Upper lobe of left lung (tissue), 4 donors: ENCODE measurements at regions not wholly inside any gene's neighbourhood (a gene's known extent, or its start where the extent isn't known, plus 50 kb on each side); places are given as distances from the start of the nearest gene placed in this dataset.

Experiments
- EP300 ChIP-seq, 4 donors: sonication (generic); formaldehyde crosslinking; IDR thresholded peaks; one replicate each; pipeline ENCODE4 v1.5.1; 2017; ENCODE audit warnings: antibody characterized with exemption in 4 of 4, control low read depth in 2 of 4
- POLR2A ChIP-seq, 4 donors: fragments of 450-650 bp; IDR thresholded peaks; one replicate each; pipeline ENCODE4 v1.5.1; 2016 to 2017; ENCODE audit warnings: antibody characterized with exemption in 4 of 4, mild to moderate bottlenecking in 2 of 4
- POLR2AphosphoS5 ChIP-seq, 2 donors: sonication (generic); formaldehyde crosslinking; IDR thresholded peaks; one replicate each; pipeline ENCODE4 v1.5.1; 2017; ENCODE audit warnings: antibody characterized with exemption in 2 of 2
- TF ChIP-seq, protein P1 (sequence below), 6 experiments: fragments of 450-650 bp in 4 of 6; fragments of 200-600 bp in 2 of 6; sonication (generic) in 2 of 6; IDR thresholded peaks; one replicate each; pipeline ENCODE4 v1.5.1; 2016 to 2019; ENCODE audit warnings: antibody characterized with exemption in 6 of 6

DNA sequence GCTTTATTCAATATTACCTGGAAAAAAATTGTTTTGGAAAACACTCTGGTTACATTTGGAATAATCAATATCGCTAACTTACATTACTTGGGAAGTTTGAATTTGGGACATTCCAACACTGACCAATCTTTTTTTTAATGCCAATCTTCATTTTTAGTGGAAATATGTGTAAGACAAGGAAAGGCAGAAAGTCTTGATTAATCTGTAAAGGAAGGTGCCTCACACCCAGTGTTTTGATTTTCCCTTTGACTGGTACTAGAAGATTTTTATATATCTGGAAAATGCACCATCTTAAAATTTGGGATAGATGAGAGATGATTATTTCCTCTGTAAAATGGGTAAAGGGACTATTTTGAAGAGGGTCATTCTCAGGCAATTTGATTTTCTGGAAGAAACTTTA lies 879.2 kb upstream of the ZEB2 start:
- TF ChIP-seq POLR2A (IDR thresholded peaks at IDR 0.05) = no peak
- TF ChIP-seq EP300 (IDR thresholded peaks at IDR 0.05) = no peak
- TF ChIP-seq, protein P1, sequence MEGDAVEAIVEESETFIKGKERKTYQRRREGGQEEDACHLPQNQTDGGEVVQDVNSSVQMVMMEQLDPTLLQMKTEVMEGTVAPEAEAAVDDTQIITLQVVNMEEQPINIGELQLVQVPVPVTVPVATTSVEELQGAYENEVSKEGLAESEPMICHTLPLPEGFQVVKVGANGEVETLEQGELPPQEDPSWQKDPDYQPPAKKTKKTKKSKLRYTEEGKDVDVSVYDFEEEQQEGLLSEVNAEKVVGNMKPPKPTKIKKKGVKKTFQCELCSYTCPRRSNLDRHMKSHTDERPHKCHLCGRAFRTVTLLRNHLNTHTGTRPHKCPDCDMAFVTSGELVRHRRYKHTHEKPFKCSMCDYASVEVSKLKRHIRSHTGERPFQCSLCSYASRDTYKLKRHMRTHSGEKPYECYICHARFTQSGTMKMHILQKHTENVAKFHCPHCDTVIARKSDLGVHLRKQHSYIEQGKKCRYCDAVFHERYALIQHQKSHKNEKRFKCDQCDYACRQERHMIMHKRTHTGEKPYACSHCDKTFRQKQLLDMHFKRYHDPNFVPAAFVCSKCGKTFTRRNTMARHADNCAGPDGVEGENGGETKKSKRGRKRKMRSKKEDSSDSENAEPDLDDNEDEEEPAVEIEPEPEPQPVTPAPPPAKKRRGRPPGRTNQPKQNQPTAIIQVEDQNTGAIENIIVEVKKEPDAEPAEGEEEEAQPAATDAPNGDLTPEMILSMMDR (IDR thresholded peaks at IDR 0.05) = no peak
- no peak for TF ChIP-seq POLR2AphosphoS5 (IDR thresholded peaks at IDR 0.05)
